HG03439 (cell line): ENCODE measurements at regions not wholly inside any gene's neighbourhood (a gene's known extent, or its start where the extent isn't known, plus 50 kb on each side); places are given as distances from the start of the nearest gene placed in this dataset.
"Not testable (repeated sequence)": the region's sequence is repeated elsewhere in the genome, so short reads cannot be mapped to it uniquely, and the experiment has no call there.

Source experiments
- ATAC-seq: cut with Tn5 transposase; IDR thresholded peaks from one replicate; pipeline ENCODE4 v1.9.1; 2021; ENCODE audit warnings: mild to moderate bottlenecking, moderate library complexity; ENCODE audit not compliant: unreplicated experiment

GRCh38 chr5:128782446-128782845 lies 182.8 kb upstream of the SLC27A6 start:
- no peak for ATAC-seq

- ATAC-seq: no peak
Measured at GRCh38 chr5:128784726-128785125, 180.6 kb upstream of the SLC27A6 start.

DNA sequence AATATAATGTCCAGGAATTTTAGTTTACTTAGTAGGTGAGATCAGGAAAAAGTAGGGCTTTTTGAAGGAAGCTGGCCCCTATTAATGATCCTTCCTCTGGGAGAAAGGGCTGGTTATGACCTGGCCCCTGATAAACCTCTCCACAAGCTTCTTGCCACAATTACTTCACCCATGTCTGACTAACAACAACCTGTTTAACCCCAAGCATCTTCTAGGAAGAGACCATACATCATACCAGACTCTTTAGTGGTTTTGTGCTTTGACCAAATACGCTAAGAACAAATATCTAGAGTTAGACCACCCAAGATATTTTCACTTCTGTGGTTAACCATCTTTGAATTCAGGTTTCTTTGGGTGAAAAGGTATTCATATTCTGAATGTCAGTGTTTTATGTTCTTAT lies 174.0 kb upstream of the SLC27A6 start:
- ATAC-seq: no peak

- ATAC-seq: no peak
Measured at GRCh38 chr5:128796506-128796905, 168.8 kb upstream of the SLC27A6 start.

- no peak for ATAC-seq
Measured at GRCh38 chr5:128798871-128799270, 166.4 kb upstream of the SLC27A6 start.

DNA sequence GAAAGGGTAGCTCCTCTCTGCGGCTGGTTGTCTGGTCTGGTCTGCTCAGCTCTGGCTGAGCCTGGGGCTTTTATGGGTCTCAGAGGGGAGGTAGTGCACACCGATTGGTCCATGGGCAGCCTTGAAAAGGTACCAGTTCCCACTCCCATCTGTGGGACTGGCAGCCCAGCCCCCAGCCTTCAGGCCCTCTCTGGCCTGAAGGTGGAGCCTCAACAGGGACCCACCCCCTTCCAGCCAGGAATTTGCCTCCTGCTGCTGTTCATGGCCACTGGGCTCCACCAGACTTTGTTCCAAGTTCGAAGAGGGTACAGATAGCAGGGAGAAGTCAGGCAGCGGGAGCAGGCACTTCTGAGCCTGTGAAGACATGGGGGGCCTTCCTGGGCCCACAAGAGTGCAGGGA lies 165.3 kb upstream of the SLC27A6 start:
- no peak for ATAC-seq

GRCh38 chr5:128800377-128800776 lies 164.9 kb upstream of the SLC27A6 start:
- ATAC-seq: no peak

DNA sequence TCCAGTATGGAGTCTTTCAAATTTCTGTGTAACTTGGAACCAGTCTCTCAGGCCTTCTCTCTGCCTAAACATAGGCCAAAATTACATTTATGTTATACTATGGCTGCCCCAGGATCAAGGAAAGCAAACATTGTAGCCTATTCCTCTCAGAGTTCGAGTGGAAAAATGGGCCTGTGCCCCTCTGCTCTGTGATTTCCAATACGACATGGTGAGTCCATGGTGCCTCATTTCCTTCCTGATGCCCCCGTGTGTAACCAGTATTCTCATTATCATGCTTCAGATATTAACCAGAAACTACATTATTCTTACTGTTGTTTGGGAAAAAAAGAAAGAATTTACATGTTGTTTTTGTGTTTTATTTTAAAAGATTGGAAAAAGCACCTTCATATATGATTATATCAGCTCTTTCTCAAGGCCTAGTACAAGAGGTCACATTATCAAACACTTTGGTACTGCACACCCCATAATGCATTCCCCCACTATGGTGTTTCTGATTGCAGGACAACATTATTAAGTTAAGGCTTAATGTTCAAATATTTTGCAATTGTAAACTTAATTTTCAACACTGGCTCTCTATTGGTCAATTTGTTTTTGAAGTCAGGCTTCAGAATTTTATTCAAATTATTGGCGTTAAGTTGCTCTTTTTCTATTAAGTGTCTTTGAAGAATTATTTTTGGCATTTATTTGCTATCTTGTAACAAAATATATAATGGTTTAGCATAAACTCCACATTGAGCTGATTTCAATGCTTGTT lies 151.8 kb upstream of the SLC27A6 start:
- no peak for ATAC-seq

DNA sequence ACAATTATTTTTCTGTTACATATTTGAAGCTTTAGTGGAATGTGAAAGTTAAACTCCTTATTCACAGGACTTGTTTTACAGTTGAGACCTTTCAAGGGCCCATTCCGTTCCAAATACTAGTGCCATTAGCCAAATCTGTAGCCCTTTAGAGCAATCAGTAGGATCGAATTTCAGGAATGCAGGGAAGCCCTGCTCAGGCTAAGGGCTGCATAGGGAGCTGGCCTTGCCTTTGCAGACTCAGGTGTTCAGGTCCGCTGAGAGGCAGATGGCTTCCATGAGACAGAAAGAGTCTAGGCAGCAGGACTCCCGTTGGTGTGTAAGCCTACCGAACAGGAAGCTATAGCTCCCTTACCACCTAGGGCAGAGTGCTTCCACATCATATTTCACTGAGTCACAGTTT lies 150.1 kb upstream of the SLC27A6 start:
- ATAC-seq: no peak

- ATAC-seq: no peak
Measured at GRCh38 chr5:128825826-128826225, 139.5 kb upstream of the SLC27A6 start.

GRCh38 chr5:128826275-128826674 lies 139.0 kb upstream of the SLC27A6 start:
- ATAC-seq: no peak

- ATAC-seq: no peak
Measured at GRCh38 chr5:128836571-128836970, 128.7 kb upstream of the SLC27A6 start.

DNA sequence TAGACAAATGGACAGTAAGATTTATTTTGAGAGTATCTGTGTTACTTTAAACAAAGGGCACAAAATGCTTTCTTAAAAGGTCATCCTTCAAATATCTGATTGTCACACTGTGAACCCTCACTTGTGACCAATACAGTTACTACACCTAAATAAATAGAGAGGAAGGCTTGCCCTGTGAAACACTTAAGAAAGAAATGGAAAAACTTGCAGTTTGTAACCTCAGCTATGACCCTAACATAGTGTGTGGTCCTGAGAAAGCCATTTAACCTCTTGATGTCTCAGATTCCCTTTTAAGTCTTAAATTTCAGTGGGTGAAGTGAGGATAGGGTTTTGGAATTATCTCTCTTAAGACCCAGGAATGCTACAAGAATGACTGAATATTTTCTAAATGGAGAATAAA lies 126.7 kb upstream of the SLC27A6 start:
- no peak for ATAC-seq

- ATAC-seq: no peak
Measured at GRCh38 chr5:128842241-128842640, 123.0 kb upstream of the SLC27A6 start.

- no peak for ATAC-seq
Measured at GRCh38 chr5:128844354-128844923, 120.8 kb upstream of the SLC27A6 start.

DNA sequence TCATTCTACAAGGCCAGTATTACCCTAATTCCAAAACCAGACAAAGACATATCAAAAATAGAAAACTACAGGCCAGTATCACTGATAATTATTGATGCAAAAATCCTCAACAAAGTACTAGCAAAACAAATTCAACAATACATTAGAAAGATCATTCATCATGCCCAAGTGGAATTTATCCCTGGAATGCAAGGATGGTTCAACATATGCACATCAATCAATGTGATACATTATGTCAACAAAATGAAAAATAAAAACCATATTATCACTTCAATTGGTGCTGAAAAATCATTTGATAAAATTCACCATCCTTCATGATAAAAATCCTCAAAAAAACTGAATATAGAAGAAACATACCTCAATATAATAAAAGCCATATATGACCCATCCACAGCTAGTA lies 115.2 kb upstream of the SLC27A6 start:
- ATAC-seq: no peak

DNA sequence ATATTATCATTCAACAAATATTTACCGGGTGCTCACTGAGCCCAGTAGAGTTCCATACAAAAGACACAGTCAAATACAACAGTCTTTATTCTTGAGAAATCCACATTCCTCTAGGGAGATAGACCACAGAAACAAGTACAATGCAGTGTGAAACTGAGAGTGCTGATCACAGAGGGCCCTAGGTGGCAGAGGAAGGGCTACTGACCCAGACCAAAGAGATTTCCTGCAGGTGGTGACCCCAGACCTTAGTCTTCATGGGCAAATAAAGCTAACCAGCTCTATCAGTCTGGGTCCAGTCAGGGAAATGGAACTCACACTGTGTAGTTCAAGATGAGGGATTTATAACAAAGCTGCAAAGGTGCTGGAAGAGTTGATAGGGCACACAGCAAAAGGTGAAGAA lies 110.4 kb upstream of the SLC27A6 start:
- no peak for ATAC-seq

DNA sequence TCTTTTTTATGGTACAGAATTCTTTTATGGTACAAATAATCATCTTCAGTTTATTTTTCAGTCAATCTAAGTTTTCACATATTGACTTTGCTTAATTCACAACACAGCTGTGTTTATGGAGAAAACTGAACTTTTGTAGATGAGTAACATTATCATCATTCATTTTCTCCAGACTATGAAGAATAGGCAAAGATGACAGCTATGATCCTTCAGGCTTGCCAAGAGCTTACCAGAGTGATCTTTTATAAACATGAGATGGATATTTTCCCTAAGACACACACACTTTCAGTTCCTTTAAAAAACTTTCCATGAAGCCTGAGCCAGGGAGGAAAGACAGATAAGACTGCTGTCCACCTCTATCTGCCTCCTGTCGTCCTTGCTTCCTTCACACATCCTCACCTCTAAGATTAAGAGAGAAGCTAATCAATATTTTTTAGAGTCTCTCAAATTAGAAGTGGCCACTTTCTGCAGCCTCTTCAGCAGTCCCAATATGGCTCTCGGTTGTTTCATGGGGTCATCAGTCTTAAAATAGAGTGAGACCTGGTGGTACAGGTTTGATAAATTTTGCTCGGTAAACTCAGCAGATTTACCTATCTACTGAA lies 108.1 kb upstream of the SLC27A6 start:
- no peak for ATAC-seq

- no peak for ATAC-seq
Measured at GRCh38 chr5:128858995-128859394, 106.3 kb upstream of the SLC27A6 start.

- not testable (repeated sequence) for ATAC-seq
Measured at GRCh38 chr5:128861155-128861554, 104.1 kb upstream of the SLC27A6 start.

DNA sequence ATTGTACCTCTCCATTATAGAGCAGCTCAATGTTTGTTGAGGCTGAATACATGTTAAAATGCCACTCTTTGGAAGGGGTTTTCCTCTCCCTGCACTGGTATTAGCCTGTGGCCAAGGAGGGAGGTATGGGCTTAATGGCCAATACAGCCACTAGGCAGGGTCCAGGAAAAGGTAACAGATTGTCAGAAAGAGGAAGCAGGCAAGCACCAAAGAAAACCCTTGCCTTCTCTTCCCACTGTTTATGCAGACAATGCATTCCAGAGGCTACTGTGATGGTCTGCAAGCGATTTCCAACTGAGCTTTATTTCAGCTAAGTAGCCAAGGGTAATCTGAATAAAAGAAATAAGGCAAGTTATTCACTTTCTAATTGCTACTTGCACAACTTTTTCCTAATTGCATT lies 95.3 kb upstream of the SLC27A6 start:
- no peak for ATAC-seq

DNA sequence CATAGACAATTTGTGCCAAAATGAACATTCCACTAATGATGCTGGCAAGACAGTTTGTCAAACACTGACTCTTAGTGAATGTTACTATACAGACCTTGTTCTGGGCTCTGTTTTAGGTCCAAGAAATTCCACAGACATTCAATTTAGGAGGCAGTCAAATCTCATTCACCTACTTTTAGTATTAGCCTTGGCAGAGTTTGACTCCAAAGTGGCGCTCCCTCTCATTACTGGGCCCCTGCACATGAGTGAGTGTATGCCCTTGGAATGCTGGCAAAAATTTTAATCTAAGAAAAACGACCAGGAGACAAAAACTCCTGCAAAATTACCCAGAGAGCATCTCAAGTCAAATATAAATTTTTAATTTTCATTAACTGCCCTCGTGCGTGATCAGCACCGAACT lies 94.9 kb upstream of the SLC27A6 start:
- ATAC-seq: no peak
